NAMALWA (cell line): ENCODE measurements at regions not wholly inside any gene's neighbourhood (a gene's known extent, or its start where the extent isn't known, plus 50 kb on each side); places are given as distances from the start of the nearest gene placed in this dataset.
A peak's percentile ranks its signal among the peaks of the same experiment; 100 is the strongest.

Source experiments
- DNase-seq: peaks from one replicate; pipeline ENCODE4 v3.0.0-alpha.2; 2015; ENCODE audit warnings: low spot score

DNA sequence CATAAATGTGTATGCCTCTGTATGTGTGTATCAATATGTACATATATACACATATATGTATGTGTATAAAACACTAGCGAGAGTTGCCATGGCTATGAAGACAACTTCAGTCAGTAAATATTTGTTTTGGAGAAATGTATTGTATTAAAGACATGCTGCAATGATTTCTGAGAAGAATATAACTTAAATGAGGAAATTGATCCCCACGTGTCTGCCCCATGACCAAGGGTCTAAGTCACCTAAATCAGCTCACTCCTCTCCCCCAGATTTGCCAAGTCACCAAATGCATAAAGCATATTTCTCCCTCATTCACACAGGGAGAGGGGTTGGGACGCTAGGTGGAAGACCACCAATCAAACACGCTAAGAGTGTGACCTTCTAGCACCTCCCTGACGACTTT, 58.3 kb upstream of the LYST start:
- no peak for DNase-seq

DNA sequence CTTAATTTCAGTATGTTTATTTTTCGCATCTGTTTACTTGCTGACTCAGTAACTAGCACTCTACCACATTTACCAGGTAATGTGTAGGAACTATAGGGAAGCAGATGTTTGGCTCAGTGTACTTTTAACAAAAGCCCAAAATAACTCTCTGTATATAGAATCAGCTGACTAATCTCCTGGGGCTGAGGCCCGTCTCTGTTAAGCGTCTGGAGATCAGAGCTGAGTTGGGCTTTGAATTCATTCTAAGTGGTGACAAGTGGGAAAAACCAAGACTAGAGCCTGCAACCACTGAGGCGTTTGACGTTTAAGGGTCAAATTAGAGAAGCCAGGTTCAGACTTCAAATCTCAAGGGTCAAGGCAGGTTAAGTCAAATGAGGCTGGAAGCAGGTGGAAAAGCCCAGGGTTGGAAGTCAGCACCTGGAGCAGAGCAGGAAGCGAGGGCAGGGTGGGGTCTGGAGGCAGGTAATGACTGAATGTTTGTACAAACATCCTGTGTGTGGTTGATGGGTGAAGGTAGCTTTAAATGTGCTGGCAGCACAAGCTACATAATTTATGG, 56.8 kb upstream of the LYST start:
- DNase-seq, result peak; percentile 38

DNA sequence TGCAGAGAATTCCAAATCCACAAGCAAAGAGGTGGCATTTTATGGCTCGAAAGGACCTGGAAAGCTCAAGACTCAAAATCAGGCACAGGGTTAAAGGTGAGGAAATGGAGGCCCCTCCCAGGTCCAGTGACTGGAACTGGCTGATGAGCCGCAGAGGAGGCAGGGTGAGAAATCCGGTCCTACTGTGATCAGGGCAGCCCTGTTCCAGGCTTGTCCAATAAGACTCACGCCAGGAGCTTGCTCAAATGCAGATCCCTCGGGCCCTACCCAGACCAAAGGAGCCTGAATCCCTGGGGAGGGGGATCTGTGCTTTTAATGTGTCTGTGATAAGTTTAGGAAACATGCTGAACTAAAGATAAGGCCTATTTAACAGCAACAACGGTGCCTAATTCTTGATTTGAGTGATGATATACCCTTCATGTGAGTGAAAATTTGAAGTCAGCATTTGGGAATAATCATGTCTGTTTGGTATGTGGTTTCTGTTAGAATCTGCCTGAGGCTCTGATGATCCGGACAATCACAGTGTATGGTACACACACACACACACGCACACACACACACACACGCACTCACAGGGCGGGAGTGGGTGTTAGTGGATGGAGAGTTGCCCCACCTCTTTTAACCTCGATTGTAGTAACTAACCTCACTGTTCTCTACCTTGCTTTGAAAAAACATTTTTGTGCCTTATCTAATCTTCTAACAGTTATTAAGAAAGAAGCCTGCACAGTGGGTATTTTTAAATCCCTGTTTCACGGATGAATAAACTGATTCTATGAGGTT, 54.1 kb upstream of the LYST start:
- DNase-seq, result no peak

DNA sequence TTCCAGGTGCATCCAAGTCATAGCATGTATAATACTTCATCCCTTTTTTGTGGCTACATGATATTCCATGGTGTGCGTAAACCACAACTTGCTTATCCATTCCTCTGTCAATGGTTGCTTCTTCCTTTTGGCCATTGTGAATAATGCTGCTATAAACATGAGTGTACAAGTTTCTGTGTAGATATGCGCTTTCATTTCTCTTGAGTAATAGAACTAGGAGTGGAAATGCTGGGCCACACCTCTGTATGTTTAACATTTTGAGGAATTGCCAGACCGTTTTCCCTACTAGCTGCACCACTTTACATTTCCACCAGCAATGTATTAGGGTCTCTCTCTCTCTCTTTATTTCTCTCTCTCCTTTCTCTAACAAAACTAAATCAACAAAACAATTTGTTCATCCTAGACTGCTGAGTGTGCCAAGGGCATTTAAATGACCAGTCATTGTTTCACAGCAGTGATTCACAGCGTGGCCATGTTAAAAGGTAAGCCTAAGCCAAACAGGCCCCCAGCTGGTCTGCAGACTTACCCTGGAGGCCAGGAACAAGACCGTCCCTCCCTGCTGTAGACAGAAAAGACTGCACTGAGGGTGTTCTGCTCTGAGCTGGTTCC, 53.2 kb upstream of the LYST start:
- DNase-seq, result no peak

GRCh38 chr1:235919127-235919832, 52.6 kb upstream of the LYST start:
- DNase-seq, result no peak

- no peak for DNase-seq
These were observed 51.8 kb upstream of the LYST start for GRCh38 chr1:235918465-235918864.

DNA sequence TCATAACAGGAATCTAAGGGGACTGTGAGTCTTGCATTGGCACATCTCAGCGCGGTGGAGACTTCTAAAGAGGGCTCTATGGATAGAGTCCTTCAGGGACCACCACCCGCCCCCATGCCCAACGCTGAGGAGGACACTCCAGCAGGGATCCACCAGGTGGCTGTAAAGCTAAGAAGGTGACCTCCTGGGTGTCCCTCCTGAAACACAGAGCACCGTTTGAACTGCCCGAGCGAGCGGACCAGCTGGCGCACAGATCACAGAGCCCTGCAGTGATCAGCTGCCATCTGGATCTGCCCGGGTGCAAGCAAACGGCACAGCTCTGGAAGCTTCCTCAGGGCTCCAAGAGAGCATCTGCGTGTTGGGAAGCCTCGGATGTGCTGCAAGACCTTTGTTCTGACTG, 51.3 kb upstream of the LYST start:
- no peak for DNase-seq

DNA sequence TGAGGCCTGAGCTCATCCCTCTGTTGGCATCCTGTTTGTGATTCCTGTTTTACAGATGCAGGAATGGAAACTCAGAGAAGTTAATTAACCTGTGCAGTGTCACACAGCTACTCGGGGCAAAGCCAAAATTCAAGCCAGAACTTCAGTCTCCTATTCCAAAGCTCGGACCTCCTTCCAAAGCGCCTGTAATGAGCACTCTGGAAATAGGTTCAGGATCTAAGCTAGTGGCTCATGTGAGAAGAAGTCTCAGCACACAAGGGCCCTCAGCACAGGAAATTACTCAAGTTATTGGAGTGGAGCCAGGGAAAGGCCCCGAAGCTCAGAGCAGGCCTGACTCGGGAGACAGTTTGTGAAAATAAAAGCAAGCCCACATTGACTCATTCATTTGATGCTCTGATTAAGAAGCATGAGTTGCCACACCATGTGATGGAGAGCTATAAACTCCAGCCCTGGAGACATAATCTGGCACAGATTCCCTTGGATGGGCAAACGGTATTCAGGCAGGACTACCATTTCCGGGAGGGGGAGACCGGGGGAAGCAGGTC, 50.6 kb upstream of the LYST start:
- DNase-seq, result peak; percentile 24
